Thyroid gland (tissue), 4 donors: ENCODE measurements at regions not wholly inside any gene's neighbourhood (a gene's known extent, or its start where the extent isn't known, plus 50 kb on each side); places are given as distances from the start of the nearest gene placed in this dataset.

Source experiments
- DNase-seq, 2 donors: peaks; one replicate each; pipeline ENCODE4 v3.0.0-alpha.2; 2019
- H3K27ac ChIP-seq, 3 donors: fragments of 200-600 bp; sonication (generic); 1 replicate in 2 of 3; 2 replicates in 1 of 3; pipeline ENCODE4 v1.5.1; 2016 to 2019; ENCODE audit warnings: mild to moderate bottlenecking in 1 of 3, moderate library complexity in 1 of 3
- H3K27me3 ChIP-seq: fragments of 200-600 bp; sonication (generic); one replicate; pipeline ENCODE4 v1.5.1; 2019
- H3K36me3 ChIP-seq, 2 donors: fragments of 200-600 bp; sonication (generic); one replicate each; pipeline ENCODE4 v1.5.1; 2016 to 2019
- H3K4me1 ChIP-seq, 2 donors: fragments of 200-600 bp; sonication (generic); one replicate each; pipeline ENCODE4 v1.5.1; 2017 to 2019
- H3K4me3 ChIP-seq, 3 donors: fragments of 200-600 bp; sonication (generic); replicated peaks in 1 of 3; 1 replicate in 2 of 3; 2 replicates in 1 of 3; pipeline ENCODE4 v1.5.1; 2016; ENCODE audit warnings: mild to moderate bottlenecking in 1 of 3
- H3K9me3 ChIP-seq: fragments of 200-600 bp; sonication (generic); one replicate; pipeline ENCODE4 v1.5.1; 2017
- POLR2A ChIP-seq, 2 donors: fragments of 450-650 bp; IDR thresholded peaks; one replicate each; pipeline ENCODE4 v1.6.1; 2017; ENCODE audit warnings: antibody characterized with exemption in 2 of 2, mild to moderate bottlenecking in 2 of 2, moderate library complexity in 1 of 2
- WGBS, 2 donors: methylation state at CpG; one replicate each; pipeline ENCODE4 v1.1.5; 2017; 5-methylcytosine and 5-hydroxymethylcytosine counted together
- intact Hi-C: fragments of 100-400 bp; cut with DNase I; formaldehyde crosslinking; loops from one replicate; pipeline ENCODE4 v1.15.1; 2023
- TF ChIP-seq, protein P1 (sequence below), 6 experiments: fragments of 200-600 bp in 3 of 6; fragments of 450-650 bp in 3 of 6; sonication (generic) in 3 of 6; IDR thresholded peaks; one replicate each; pipeline ENCODE4 v1.5.1; 2016 to 2019; ENCODE audit warnings: antibody characterized with exemption in 6 of 6, mild to moderate bottlenecking in 2 of 6, inconsistent platforms in 1 of 6, moderate library complexity in 1 of 6

DNA sequence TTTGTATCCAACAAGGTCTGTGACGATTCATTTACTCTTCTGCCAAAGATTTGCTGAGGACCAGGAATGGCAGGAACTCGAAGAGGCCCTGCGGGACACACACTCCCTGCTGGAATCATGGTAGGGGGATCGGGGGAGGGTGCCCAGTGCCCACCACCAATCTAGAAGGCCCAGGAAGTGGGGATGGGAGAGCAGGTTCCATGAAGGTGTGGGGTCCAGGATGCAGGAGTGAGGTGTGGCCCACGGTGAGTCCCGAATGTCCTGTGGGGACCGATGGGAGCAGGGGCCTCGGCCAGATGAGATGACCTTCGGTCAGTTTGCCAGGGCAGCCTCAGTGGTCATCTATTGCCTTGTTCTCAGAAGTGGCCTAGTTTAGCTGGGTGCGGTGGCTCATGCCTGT is 492.7 kb downstream of the BRD1 start:
- H3K9me3 ChIP-seq = no peaks in the 10 kb centered on the region
- H3K4me3 ChIP-seq = no peak overlapping the region
- H3K27me3 ChIP-seq = no peaks in the 10 kb centered on the region
- WGBS, 2 donors = 83 to 89% methylated on average over 9 to 10 of the region's 10 CpGs
- DNase-seq = no peak
- intact Hi-C loops = no loop called here
- no peaks in the 10 kb centered on the region for H3K36me3 ChIP-seq
- H3K4me1 ChIP-seq = no peaks in the 10 kb centered on the region
- no peak overlapping the region for H3K27ac ChIP-seq
- TF ChIP-seq POLR2A (IDR thresholded peaks at IDR 0.05) = no peak
- TF ChIP-seq, protein P1, sequence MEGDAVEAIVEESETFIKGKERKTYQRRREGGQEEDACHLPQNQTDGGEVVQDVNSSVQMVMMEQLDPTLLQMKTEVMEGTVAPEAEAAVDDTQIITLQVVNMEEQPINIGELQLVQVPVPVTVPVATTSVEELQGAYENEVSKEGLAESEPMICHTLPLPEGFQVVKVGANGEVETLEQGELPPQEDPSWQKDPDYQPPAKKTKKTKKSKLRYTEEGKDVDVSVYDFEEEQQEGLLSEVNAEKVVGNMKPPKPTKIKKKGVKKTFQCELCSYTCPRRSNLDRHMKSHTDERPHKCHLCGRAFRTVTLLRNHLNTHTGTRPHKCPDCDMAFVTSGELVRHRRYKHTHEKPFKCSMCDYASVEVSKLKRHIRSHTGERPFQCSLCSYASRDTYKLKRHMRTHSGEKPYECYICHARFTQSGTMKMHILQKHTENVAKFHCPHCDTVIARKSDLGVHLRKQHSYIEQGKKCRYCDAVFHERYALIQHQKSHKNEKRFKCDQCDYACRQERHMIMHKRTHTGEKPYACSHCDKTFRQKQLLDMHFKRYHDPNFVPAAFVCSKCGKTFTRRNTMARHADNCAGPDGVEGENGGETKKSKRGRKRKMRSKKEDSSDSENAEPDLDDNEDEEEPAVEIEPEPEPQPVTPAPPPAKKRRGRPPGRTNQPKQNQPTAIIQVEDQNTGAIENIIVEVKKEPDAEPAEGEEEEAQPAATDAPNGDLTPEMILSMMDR (IDR thresholded peaks at IDR 0.05) = no peak

DNA sequence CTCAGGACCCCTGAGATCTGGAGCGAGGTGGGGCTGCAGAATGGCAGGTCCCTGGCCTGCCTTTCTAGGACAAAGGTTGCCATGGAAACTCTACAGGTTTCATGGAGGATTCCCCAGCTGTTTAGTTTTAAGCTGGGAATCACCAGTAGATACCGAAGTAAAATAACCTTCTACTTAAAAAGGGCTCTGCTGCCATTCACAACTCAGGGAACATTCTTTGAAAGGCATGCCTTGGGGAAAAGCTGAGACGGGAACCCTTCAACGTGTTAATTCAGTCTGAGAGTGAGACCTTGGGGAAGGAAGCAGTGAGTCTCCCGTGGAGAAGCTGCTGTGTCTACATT is 493.3 kb downstream of the BRD1 start:
- Histone ChIP-seq H3K4me3 (no peak overlapping the region), H3K4me1 (no peaks in the 10 kb centered on the region), H3K27ac (no peak overlapping the region), H3K27me3 (no peaks in the 10 kb centered on the region), H3K36me3 (no peaks in the 10 kb centered on the region), H3K9me3 (no peaks in the 10 kb centered on the region)
- no peak for TF ChIP-seq POLR2A (IDR thresholded peaks at IDR 0.05)
- TF ChIP-seq, protein P1 (IDR thresholded peaks at IDR 0.05) = no peak
- DNase-seq = no peak
- intact Hi-C loops = no loop called here
- WGBS, 2 donors = 23 to 29% methylated on average over 4 to 5 of the region's 5 CpGs

DNA sequence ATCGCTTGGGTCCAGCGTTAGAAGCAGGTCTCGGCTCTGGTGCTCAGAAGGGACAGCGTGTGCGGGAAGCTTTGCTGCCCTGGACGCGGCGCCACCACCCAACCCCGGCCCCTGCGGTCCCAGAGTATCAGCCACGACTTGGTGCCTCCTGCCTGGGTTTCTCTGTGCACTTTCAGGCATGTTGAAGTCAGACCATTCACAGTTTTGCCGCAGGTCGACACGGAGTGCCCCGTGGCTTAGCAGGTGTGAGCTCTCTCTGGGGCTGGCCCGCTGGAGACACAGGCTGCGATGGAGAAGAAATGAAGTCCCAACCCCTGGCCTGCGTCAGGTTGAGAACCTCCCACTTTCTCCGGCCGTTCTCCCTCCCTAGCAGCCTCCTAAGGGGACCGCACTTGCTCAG is 494.5 kb downstream of the BRD1 start:
- DNase-seq = no peak
- Histone ChIP-seq H3K27ac (no peak overlapping the region), H3K9me3 (no peaks in the 10 kb centered on the region), H3K27me3 (no peaks in the 10 kb centered on the region), H3K4me1 (no peaks in the 10 kb centered on the region), H3K36me3 (no peaks in the 10 kb centered on the region), H3K4me3 (no peak overlapping the region)
- no peak for TF ChIP-seq POLR2A (IDR thresholded peaks at IDR 0.05)
- TF ChIP-seq, protein P1 (IDR thresholded peaks at IDR 0.05) = no peak
- 82 to 87% methylated on average over 6 to 21 of the region's 21 CpGs for WGBS, 2 donors
- intact Hi-C loops = no loop called here

- Histone ChIP-seq H3K36me3 (no peaks in the 10 kb centered on the region), H3K4me3 (no peak overlapping the region), H3K9me3 (no peaks in the 10 kb centered on the region), H3K27me3 (no peaks in the 10 kb centered on the region), H3K4me1 (no peaks in the 10 kb centered on the region), H3K27ac (no peak overlapping the region)
- intact Hi-C loops = no loop called here
- TF ChIP-seq, protein P1 (IDR thresholded peaks at IDR 0.05) = no peak
- no peak for TF ChIP-seq POLR2A (IDR thresholded peaks at IDR 0.05)
- no peak for DNase-seq
- 85 to 87% methylated on average over 10 of the region's 10 CpGs for WGBS, 2 donors
Measured at GRCh38 chr22:49332691-49333090, 495.0 kb downstream of the BRD1 start.

GRCh38 chr22:49331878-49332277 is 495.8 kb downstream of the BRD1 start:
- Histone ChIP-seq H3K27me3 (no peaks in the 10 kb centered on the region), H3K27ac (no peak overlapping the region), H3K9me3 (no peaks in the 10 kb centered on the region), H3K4me1 (no peaks in the 10 kb centered on the region), H3K4me3 (no peak overlapping the region), H3K36me3 (no peaks in the 10 kb centered on the region)
- WGBS, 2 donors = 87% methylated on average over 8 to 10 of the region's 10 CpGs
- DNase-seq = no peak
- intact Hi-C loops = no loop called here
- no peak for TF ChIP-seq POLR2A (IDR thresholded peaks at IDR 0.05)
- TF ChIP-seq, protein P1 (IDR thresholded peaks at IDR 0.05) = no peak
